ENCODE measurements at regions not wholly inside any gene's neighbourhood (a gene's known extent, or its start where the extent isn't known, plus 50 kb on each side); places are given as distances from the start of the nearest gene placed in this dataset.

- TF ChIP-seq CTCF (IDR thresholded peaks at IDR 0.05) (no peak), EP300 (IDR thresholded peaks at IDR 0.05) (no peak), POLR2A (IDR thresholded peaks at IDR 0.05) (no peak)
Observed at GRCh38 chr7:67673861-67674260, 677.2 kb downstream of the TYW1 start.

Data from ovary (tissue), 3 donors.